ENCODE measurements at regions not wholly inside any gene's neighbourhood (a gene's known extent, or its start where the extent isn't known, plus 50 kb on each side); places are given as distances from the start of the nearest gene placed in this dataset.

DNA sequence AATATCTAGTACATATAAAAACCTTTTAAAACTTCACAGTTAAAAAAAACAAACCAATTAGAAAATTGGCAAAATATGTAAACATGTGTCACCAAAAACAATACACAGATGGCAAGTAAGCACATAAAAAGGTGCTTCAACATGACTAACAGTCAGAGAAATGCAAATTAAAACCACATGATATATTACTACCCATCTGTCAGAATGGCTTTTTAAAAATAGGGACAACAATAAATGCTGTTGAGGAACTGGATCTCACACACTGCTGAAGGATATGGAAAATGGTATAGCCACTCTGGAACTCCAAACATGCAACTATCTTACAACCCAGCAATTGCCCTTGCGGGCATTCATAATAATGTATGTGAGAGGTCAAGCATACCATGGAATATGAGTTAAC is 1153.6 kb downstream of the FLRT2 start:
- no peaks in the 10 kb centered on the region for H3K27me3 ChIP-seq (ENCODE audit: insufficient read depth, low read length)

DNA sequence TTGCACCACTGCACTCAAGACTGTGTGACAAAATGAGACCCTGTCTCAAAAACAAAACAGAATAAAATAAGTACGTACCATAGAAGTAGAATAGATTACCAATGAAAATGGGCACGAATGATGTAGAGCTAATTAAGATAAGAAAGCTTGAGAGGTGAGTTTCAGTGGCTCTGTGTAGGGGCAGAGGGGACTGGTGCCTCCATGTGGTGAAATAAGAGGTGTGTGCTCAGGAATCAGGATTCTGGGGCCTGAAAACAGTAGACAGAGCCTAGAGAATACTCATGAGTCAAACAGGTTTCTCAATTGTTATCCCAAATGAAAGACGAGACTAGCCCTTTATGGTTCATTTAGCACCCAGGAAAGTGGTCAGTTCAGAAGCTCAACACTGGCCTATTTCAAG is 1145.1 kb downstream of the FLRT2 start:
- DNase-seq (ENCODE audit: insufficient read length, low spot score, missing footprints), result no peak
- Histone ChIP-seq H3K9me3 (ENCODE audit: low read depth, low read length) (no peaks in the 10 kb centered on the region), H2AFZ (ENCODE audit: low read length) (no peak overlapping the region), H3K27ac (ENCODE audit: low read depth, low read length) (no peak overlapping the region), H4K20me1 (ENCODE audit: insufficient read depth, low read length) (no peaks in the 10 kb centered on the region), H3K79me2 (ENCODE audit: insufficient read depth, low read length) (no peaks in the 10 kb centered on the region), H3K36me3 (ENCODE audit: insufficient read depth, low read length) (no peaks in the 10 kb centered on the region), H3K4me3 (ENCODE audit: insufficient read depth, low read length) (no peak overlapping the region), H3K27me3 (ENCODE audit: insufficient read depth, low read length) (no peaks in the 10 kb centered on the region), H3K4me1 (ENCODE audit: insufficient read depth, low read length) (no peaks in the 10 kb centered on the region), H3K4me2 (ENCODE audit: insufficient read depth, low read length) (no peak overlapping the region)
- TF ChIP-seq, protein P1, sequence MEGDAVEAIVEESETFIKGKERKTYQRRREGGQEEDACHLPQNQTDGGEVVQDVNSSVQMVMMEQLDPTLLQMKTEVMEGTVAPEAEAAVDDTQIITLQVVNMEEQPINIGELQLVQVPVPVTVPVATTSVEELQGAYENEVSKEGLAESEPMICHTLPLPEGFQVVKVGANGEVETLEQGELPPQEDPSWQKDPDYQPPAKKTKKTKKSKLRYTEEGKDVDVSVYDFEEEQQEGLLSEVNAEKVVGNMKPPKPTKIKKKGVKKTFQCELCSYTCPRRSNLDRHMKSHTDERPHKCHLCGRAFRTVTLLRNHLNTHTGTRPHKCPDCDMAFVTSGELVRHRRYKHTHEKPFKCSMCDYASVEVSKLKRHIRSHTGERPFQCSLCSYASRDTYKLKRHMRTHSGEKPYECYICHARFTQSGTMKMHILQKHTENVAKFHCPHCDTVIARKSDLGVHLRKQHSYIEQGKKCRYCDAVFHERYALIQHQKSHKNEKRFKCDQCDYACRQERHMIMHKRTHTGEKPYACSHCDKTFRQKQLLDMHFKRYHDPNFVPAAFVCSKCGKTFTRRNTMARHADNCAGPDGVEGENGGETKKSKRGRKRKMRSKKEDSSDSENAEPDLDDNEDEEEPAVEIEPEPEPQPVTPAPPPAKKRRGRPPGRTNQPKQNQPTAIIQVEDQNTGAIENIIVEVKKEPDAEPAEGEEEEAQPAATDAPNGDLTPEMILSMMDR (IDR thresholded peaks at IDR 0.05; ENCODE audit: extremely low read depth, low read depth, low read length), result no peak

More for the DNA sequence above, 1153.6 kb downstream of the FLRT2 start:
- Histone ChIP-seq H4K20me1 (ENCODE audit: insufficient read depth, low read length) (no peaks in the 10 kb centered on the region), H3K4me3 (ENCODE audit: insufficient read depth, low read length) (no peak overlapping the region), H3K4me1 (ENCODE audit: insufficient read depth, low read length) (no peaks in the 10 kb centered on the region), H3K79me2 (ENCODE audit: insufficient read depth, low read length) (no peaks in the 10 kb centered on the region), H3K27ac (ENCODE audit: low read depth, low read length) (no peak overlapping the region), H3K9me3 (ENCODE audit: low read depth, low read length) (no peaks in the 10 kb centered on the region), H2AFZ (ENCODE audit: low read length) (no peak overlapping the region), H3K36me3 (ENCODE audit: insufficient read depth, low read length) (no peaks in the 10 kb centered on the region), H3K4me2 (ENCODE audit: insufficient read depth, low read length) (no peak overlapping the region)
- no peak for DNase-seq (ENCODE audit: insufficient read length, low spot score, missing footprints)
- TF ChIP-seq, protein P1 (IDR thresholded peaks at IDR 0.05; ENCODE audit: extremely low read depth, low read depth, low read length), result no peak

DNA sequence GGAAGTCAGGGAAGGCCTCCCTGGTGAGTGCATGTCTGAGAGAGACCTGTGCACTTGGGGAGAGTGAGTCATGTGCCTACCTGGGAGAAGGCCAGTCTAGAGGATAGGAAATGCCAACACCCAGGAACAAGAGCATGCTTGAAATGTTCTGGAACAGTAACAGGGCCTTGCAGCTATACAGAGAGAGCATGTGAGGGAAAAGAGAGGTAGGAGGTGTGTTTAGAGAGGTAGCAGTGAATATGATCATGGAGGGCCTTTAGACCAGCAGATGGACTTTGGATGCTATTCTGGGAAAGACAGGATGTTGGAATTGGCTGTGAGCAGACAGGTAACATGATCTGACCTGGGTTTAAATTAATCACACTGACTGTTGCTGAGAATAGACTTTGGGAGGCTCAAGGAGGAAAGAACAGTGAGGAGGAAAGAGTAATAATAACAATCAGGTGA is 1143.6 kb downstream of the FLRT2 start:
- Histone ChIP-seq H3K9me3 (ENCODE audit: low read depth, low read length) (no peaks in the 10 kb centered on the region), H3K27me3 (ENCODE audit: insufficient read depth, low read length) (no peaks in the 10 kb centered on the region), H3K79me2 (ENCODE audit: insufficient read depth, low read length) (no peaks in the 10 kb centered on the region), H2AFZ (ENCODE audit: low read length) (no peak overlapping the region), H3K27ac (ENCODE audit: low read depth, low read length) (no peak overlapping the region), H3K4me3 (ENCODE audit: insufficient read depth, low read length) (no peak overlapping the region), H3K4me2 (ENCODE audit: insufficient read depth, low read length) (no peak overlapping the region), H3K4me1 (ENCODE audit: insufficient read depth, low read length) (no peaks in the 10 kb centered on the region), H3K36me3 (ENCODE audit: insufficient read depth, low read length) (no peaks in the 10 kb centered on the region), H4K20me1 (ENCODE audit: insufficient read depth, low read length) (no peaks in the 10 kb centered on the region)
- no peak for DNase-seq (ENCODE audit: insufficient read length, low spot score, missing footprints)
- TF ChIP-seq, protein P1 (IDR thresholded peaks at IDR 0.05; ENCODE audit: extremely low read depth, low read depth, low read length), result no peak

DNA sequence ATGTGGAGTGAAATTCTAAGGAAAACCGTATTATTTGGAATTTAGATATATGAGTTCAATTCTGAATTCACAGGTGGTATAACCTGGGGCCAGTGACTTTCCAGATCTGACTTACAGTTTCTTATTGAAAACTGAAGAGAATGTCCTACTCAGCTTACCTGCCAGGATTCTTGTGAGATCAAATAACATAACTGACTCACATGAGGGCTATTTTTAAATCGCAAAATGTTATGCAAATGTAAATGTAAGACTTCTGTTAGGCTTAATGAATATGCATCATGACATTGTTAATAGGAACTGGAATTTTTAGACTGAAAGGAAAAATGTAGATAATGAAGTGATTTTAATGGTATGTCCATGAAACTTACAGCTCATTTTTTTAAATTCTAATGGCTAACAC is 1142.1 kb downstream of the FLRT2 start:
- no peak for DNase-seq (ENCODE audit: insufficient read length, low spot score, missing footprints)
- Histone ChIP-seq H3K4me2 (ENCODE audit: insufficient read depth, low read length) (no peak overlapping the region), H4K20me1 (ENCODE audit: insufficient read depth, low read length) (no peaks in the 10 kb centered on the region), H2AFZ (ENCODE audit: low read length) (no peak overlapping the region), H3K79me2 (ENCODE audit: insufficient read depth, low read length) (no peaks in the 10 kb centered on the region), H3K4me1 (ENCODE audit: insufficient read depth, low read length) (no peaks in the 10 kb centered on the region), H3K36me3 (ENCODE audit: insufficient read depth, low read length) (no peaks in the 10 kb centered on the region), H3K9me3 (ENCODE audit: low read depth, low read length) (no peaks in the 10 kb centered on the region), H3K27ac (ENCODE audit: low read depth, low read length) (no peak overlapping the region), H3K27me3 (ENCODE audit: insufficient read depth, low read length) (no peaks in the 10 kb centered on the region), H3K4me3 (ENCODE audit: insufficient read depth, low read length) (no peak overlapping the region)
- TF ChIP-seq, protein P1 (IDR thresholded peaks at IDR 0.05; ENCODE audit: extremely low read depth, low read depth, low read length), result no peak
